Activated CD8-positive, alpha-beta memory T cell treated with anti-CD3 and anti-CD28 coated beads for 48 hours (primary cell): ENCODE measurements at regions not wholly inside any gene's neighbourhood (a gene's known extent, or its start where the extent isn't known, plus 50 kb on each side); places are given as distances from the start of the nearest gene placed in this dataset.

Source experiments
- DNase-seq, 3 experiments: peaks; one replicate each; pipeline ENCODE4 v3.0.0-alpha.2; 2020; ENCODE audit warnings: low read depth in 2 of 3, low spot score in 2 of 3

GRCh38 chr11:112801817-112802088 is 159.5 kb upstream of the NCAM1 start:
- DNase-seq = no peak

GRCh38 chr11:112805658-112806057 is 155.6 kb upstream of the NCAM1 start:
- no peak for DNase-seq

GRCh38 chr11:112806256-112806655 is 155.0 kb upstream of the NCAM1 start:
- no peak for DNase-seq

- no peak for DNase-seq
Measured at GRCh38 chr11:112806876-112807275, 154.3 kb upstream of the NCAM1 start.

- no peak for DNase-seq
Measured at GRCh38 chr11:112809429-112809828, 151.8 kb upstream of the NCAM1 start.

GRCh38 chr11:112810951-112811350 is 150.3 kb upstream of the NCAM1 start:
- no peak for DNase-seq

GRCh38 chr11:112811783-112812182 is 149.4 kb upstream of the NCAM1 start:
- no peak for DNase-seq

GRCh38 chr11:112812729-112813128 is 148.5 kb upstream of the NCAM1 start:
- no peak for DNase-seq

- no peak for DNase-seq
Measured at GRCh38 chr11:112814168-112814567, 147.1 kb upstream of the NCAM1 start.

GRCh38 chr11:112817376-112817775 is 143.8 kb upstream of the NCAM1 start:
- no peak for DNase-seq

GRCh38 chr11:112822478-112823274 is 138.5 kb upstream of the NCAM1 start:
- no peak for DNase-seq

GRCh38 chr11:112826026-112826425 is 135.2 kb upstream of the NCAM1 start:
- DNase-seq = no peak

- no peak for DNase-seq
Measured at GRCh38 chr11:112826788-112827187, 134.4 kb upstream of the NCAM1 start.

- DNase-seq = no peak
Measured at GRCh38 chr11:112828421-112828820, 132.8 kb upstream of the NCAM1 start.

GRCh38 chr11:112829971-112830654 is 131.1 kb upstream of the NCAM1 start:
- DNase-seq = no peak

GRCh38 chr11:112831041-112831440 is 130.2 kb upstream of the NCAM1 start:
- no peak for DNase-seq

- DNase-seq = no peak
Measured at GRCh38 chr11:112831969-112832766, 129.1 kb upstream of the NCAM1 start.

- no peak for DNase-seq
Measured at GRCh38 chr11:112834277-112834755, 126.9 kb upstream of the NCAM1 start.

GRCh38 chr11:112835591-112836255 is 125.5 kb upstream of the NCAM1 start:
- DNase-seq = no peak

GRCh38 chr11:112836256-112836602 is 125.0 kb upstream of the NCAM1 start:
- no peak for DNase-seq

GRCh38 chr11:112837162-112837826 is 123.9 kb upstream of the NCAM1 start:
- no peak for DNase-seq
